ENCODE measurements at regions not wholly inside any gene's neighbourhood (a gene's known extent, or its start where the extent isn't known, plus 50 kb on each side); places are given as distances from the start of the nearest gene placed in this dataset.

DNA sequence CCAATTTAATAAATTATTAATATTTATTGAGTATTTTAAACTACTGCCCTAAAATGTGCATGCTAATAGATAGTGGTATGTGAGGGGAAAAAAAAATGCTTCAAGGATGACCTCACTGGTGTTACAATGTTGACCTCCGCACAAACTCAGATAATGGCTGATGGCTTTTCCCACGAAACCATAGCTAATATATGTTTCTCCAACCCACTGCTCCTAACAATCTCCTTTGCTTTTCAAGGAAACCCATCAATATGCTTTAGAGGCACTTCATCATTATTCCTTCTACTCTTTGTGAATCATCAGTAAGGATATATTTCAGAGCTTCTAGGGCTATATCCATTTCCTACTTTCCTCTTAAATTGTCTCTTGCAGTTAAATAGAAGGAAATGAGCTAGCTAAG lies 1752.0 kb upstream of the TENM3 start:
- H3K9ac ChIP-seq (ENCODE audit: low read depth, low read length): no peak overlapping the region
- H3K36me3 ChIP-seq (ENCODE audit: insufficient read depth, low read length): no peaks in the 10 kb centered on the region
- no peaks in the 10 kb centered on the region for H3K9me3 ChIP-seq (ENCODE audit: control insufficient read depth, insufficient read depth, low read length)
- peaks cover 10% of the 10 kb centered on the region; the same call in 1 of the 2 replicates for H3K4me1 ChIP-seq (ENCODE audit: insufficient read depth, low read length)

GRCh38 chr4:180493299-180493698 lies 1749.9 kb upstream of the TENM3 start:
- Histone ChIP-seq H3K9ac (ENCODE audit: low read depth, low read length) (no peak overlapping the region), H3K9me3 (ENCODE audit: control insufficient read depth, insufficient read depth, low read length) (no peaks in the 10 kb centered on the region), H3K36me3 (ENCODE audit: insufficient read depth, low read length) (no peaks in the 10 kb centered on the region), H3K4me1 (ENCODE audit: insufficient read depth, low read length) (peaks cover 10% of the 10 kb centered on the region; the same call in 1 of the 2 replicates)

GRCh38 chr4:180500154-180500553 lies 1743.0 kb upstream of the TENM3 start:
- Histone ChIP-seq H3K4me1 (ENCODE audit: insufficient read depth, low read length) (0 out of 2 replicates have a peak, but pooled peaks cover 3% of the 10 kb centered on the region), H3K9me3 (ENCODE audit: control insufficient read depth, insufficient read depth, low read length) (no peaks in the 10 kb centered on the region)

GRCh38 chr4:180512801-180513475 lies 1730.3 kb upstream of the TENM3 start:
- H3K9ac ChIP-seq (ENCODE audit: low read depth, low read length): no peak overlapping the region
- H3K9me3 ChIP-seq (ENCODE audit: control insufficient read depth, insufficient read depth, low read length): no peaks in the 10 kb centered on the region
- no peaks in the 10 kb centered on the region for H3K36me3 ChIP-seq (ENCODE audit: insufficient read depth, low read length)
- no peaks in the 10 kb centered on the region for H3K4me1 ChIP-seq (ENCODE audit: insufficient read depth, low read length)

More at GRCh38 chr4:180500154-180500553, 1743.0 kb upstream of the TENM3 start:
- H3K36me3 ChIP-seq (ENCODE audit: insufficient read depth, low read length): no peaks in the 10 kb centered on the region
- no peak overlapping the region for H3K9ac ChIP-seq (ENCODE audit: low read depth, low read length)

DNA sequence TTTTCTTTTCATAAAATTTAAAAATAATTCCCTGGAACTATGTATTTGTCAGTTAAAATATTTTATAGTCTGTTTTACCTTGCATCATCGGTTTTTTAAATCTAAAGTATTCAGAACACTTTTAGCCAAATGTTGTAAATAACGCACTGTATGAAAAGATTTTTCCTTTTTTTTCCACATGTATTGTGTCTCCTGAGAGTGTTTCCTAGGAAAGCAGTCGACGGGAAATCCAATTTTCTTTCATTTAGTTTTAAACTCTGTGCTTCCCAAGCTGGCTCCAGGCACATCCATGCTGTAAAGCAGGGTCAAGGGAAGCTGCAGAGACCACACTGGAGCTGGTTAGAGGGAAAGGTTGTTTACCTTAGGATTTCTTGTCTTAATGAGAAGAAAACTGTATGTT lies 1724.3 kb upstream of the TENM3 start:
- Histone ChIP-seq H3K9ac (ENCODE audit: low read depth, low read length) (no peak overlapping the region), H3K4me1 (ENCODE audit: insufficient read depth, low read length) (no peaks in the 10 kb centered on the region), H3K9me3 (ENCODE audit: control insufficient read depth, insufficient read depth, low read length) (no peaks in the 10 kb centered on the region), H3K36me3 (ENCODE audit: insufficient read depth, low read length) (no peaks in the 10 kb centered on the region)

- H3K9ac ChIP-seq (ENCODE audit: low read depth, low read length): no peak overlapping the region
- H3K36me3 ChIP-seq (ENCODE audit: insufficient read depth, low read length): no peaks in the 10 kb centered on the region
- no peaks in the 10 kb centered on the region for H3K4me1 ChIP-seq (ENCODE audit: insufficient read depth, low read length)
- H3K9me3 ChIP-seq (ENCODE audit: control insufficient read depth, insufficient read depth, low read length): no peaks in the 10 kb centered on the region
These were observed 1722.0 kb upstream of the TENM3 start for GRCh38 chr4:180521181-180521580.

DNA sequence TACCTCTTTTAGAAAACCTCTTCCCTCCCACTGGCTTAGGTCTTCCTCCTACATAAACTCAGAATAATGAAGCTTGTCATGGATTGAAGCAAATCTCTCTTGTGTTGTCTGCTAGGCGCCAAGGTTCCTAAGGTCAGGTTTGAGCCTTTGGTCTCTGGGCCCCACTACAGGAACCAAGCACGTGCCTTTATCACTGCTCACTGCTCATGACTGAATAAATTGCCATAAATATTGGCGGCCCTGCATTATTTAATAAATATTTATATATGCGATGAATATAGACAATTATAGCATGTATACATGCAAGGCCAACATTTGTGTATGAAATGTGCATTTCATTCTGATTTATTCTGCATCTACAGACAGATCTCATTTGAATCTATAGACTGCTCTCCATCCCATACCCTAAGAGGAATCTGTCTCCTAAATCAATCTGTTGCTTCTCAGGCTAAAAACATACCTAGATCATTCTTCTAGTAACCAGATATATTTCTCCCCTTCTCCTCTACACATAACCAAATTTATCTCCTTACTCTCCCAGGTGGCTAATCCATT lies 1717.6 kb upstream of the TENM3 start:
- H3K9ac ChIP-seq (ENCODE audit: low read depth, low read length): no peak overlapping the region
- no peaks in the 10 kb centered on the region for H3K9me3 ChIP-seq (ENCODE audit: control insufficient read depth, insufficient read depth, low read length)
- H3K4me1 ChIP-seq (ENCODE audit: insufficient read depth, low read length): no peaks in the 10 kb centered on the region
- no peaks in the 10 kb centered on the region for H3K36me3 ChIP-seq (ENCODE audit: insufficient read depth, low read length)

DNA sequence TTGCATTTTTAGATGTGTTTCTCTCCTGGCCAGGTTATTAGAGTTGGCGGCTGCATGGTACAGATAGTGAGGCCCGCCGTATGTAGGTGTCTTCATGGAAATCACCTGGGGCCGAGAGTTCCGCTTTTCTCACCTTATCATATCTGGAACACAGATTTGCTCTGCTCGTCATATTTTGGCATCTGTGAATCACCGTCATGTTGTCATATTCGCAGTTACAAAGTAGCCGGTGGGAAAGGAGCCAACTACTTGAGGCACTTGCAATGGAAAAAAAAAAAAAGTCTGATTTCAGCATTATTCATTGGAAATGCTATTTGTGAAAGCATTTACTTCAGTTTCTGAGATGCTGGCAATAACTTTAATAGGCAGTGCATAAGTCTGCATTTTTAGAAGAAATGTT lies 1715.2 kb upstream of the TENM3 start:
- H3K4me1 ChIP-seq (ENCODE audit: insufficient read depth, low read length): 0 out of 2 replicates have a peak, but pooled peaks cover 5% of the 10 kb centered on the region
- no peaks in the 10 kb centered on the region for H3K36me3 ChIP-seq (ENCODE audit: insufficient read depth, low read length)
- H3K9ac ChIP-seq (ENCODE audit: low read depth, low read length): no peak overlapping the region
- no peaks in the 10 kb centered on the region for H3K9me3 ChIP-seq (ENCODE audit: control insufficient read depth, insufficient read depth, low read length)

DNA sequence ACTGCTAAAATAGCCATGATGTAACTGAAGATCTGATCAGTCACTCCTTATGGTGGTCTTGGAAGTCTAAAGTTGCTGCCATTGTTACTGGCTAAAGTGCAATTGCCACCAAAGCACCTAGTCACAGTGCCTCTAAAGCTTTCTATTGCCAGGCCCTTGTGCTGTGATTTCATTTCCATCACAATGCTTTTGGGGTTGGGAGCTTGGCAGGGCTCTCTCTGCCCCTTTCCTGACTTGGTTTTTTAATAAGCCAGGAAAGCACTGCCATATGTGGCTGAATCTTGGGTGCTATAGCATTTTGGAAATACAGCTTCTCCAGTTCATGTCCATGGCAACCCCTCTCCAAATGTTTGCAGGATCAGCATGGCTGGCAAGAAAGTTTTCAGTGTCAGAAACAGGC lies 1712.4 kb upstream of the TENM3 start:
- no peak overlapping the region for H3K9ac ChIP-seq (ENCODE audit: low read depth, low read length)
- H3K36me3 ChIP-seq (ENCODE audit: insufficient read depth, low read length): no peaks in the 10 kb centered on the region
- no peaks in the 10 kb centered on the region for H3K9me3 ChIP-seq (ENCODE audit: control insufficient read depth, insufficient read depth, low read length)
- H3K4me1 ChIP-seq (ENCODE audit: insufficient read depth, low read length): 0 out of 2 replicates have a peak, but pooled peaks cover 5% of the 10 kb centered on the region

GRCh38 chr4:180532691-180533090 lies 1710.5 kb upstream of the TENM3 start:
- Histone ChIP-seq H3K9ac (ENCODE audit: low read depth, low read length) (no peak overlapping the region), H3K9me3 (ENCODE audit: control insufficient read depth, insufficient read depth, low read length) (no peaks in the 10 kb centered on the region), H3K36me3 (ENCODE audit: insufficient read depth, low read length) (no peaks in the 10 kb centered on the region)

DNA sequence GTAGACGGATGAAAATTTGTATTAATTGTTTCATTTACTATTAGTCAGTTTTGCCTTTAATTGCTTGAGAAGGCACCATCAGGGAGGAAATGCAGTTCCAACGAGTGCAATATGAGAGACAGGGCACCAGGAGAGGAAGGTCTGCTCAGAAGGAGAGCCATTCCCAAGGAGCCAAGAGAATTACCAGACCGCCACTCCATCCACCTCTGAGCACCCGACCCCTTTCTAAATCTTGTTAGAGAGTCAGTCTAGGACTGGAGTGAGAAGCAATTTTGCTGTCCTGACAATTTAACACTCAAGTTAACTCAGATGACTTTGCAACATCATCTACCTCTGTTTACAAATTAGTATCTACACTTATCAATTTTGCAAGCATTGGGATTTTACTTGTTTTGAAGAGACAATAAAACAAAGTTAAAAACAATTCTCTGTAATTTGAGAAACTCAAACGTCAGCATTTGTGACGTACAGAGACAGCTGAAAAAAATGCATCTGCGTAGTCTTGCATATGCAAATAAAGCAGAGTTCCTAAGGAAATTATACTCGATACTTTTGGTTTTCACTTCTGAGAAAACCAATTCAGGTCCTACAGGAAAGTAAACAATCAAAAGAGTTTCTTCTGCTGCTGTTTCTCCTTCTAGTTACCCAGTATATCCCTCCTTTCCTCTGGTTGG lies 1704.7 kb upstream of the TENM3 start:
- H3K4me1 ChIP-seq (ENCODE audit: insufficient read depth, low read length): peaks cover 27% of the 10 kb centered on the region

More at GRCh38 chr4:180532691-180533090, 1710.5 kb upstream of the TENM3 start:
- H3K4me1 ChIP-seq (ENCODE audit: insufficient read depth, low read length): 0 out of 2 replicates have a peak, but pooled peaks cover 5% of the 10 kb centered on the region

DNA sequence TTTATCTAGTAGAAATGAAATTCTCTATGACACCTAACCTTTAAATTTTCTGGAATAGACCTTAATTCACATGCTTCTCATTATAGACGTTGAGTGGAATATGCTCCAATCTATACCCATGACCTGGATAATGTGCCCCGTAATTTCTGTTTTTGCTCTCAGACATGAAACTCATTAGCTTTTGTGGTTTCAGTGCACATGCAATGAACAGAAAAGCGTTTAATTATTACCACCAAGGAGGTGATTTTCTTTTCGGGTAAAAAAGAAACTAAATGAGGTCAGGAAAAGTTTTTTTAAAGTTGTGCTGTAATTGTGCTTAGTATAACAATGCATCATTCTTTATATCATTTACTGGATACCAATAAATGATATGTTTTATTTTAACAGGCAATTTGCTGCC lies 1703.9 kb upstream of the TENM3 start:
- H3K4me1 ChIP-seq (ENCODE audit: insufficient read depth, low read length): peaks cover 27% of the 10 kb centered on the region
- no peak overlapping the region for H3K9ac ChIP-seq (ENCODE audit: low read depth, low read length)

More for the DNA sequence above, 1704.7 kb upstream of the TENM3 start:
- no peaks in the 10 kb centered on the region for H3K36me3 ChIP-seq (ENCODE audit: insufficient read depth, low read length)
- no peak overlapping the region for H3K9ac ChIP-seq (ENCODE audit: low read depth, low read length)
- no peaks in the 10 kb centered on the region for H3K9me3 ChIP-seq (ENCODE audit: control insufficient read depth, insufficient read depth, low read length)

DNA sequence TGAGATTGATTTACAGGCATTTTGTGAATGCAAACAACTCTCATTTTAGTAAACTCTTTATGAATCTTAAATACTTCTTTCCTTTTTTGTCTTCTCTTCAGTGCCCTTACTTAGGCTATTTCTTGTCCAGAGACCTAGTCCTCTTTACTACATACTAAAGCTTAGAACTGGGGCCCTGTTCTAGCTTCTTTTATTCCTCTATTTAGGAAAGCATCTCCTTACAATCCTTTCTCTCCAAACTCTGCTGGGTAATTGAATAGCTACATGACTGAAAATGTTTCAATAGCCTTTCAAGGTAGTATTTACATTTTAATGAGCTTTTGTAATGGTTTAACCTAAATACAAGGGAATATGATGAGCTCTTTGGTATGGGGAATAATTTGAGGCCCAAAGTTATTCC lies 1701.5 kb upstream of the TENM3 start:
- Histone ChIP-seq H3K4me1 (ENCODE audit: insufficient read depth, low read length) (peaks cover 27% of the 10 kb centered on the region), H3K36me3 (ENCODE audit: insufficient read depth, low read length) (no peaks in the 10 kb centered on the region), H3K9me3 (ENCODE audit: control insufficient read depth, insufficient read depth, low read length) (no peaks in the 10 kb centered on the region), H3K9ac (ENCODE audit: low read depth, low read length) (no peak overlapping the region)

More for the DNA sequence above, 1703.9 kb upstream of the TENM3 start:
- Histone ChIP-seq H3K9me3 (ENCODE audit: control insufficient read depth, insufficient read depth, low read length) (no peaks in the 10 kb centered on the region), H3K36me3 (ENCODE audit: insufficient read depth, low read length) (no peaks in the 10 kb centered on the region)

- Histone ChIP-seq H3K9me3 (ENCODE audit: control insufficient read depth, insufficient read depth, low read length) (no peaks in the 10 kb centered on the region), H3K36me3 (ENCODE audit: insufficient read depth, low read length) (no peaks in the 10 kb centered on the region), H3K4me1 (ENCODE audit: insufficient read depth, low read length) (peaks cover 27% of the 10 kb centered on the region)
These were observed 1700.6 kb upstream of the TENM3 start for GRCh38 chr4:180542445-180543100.

More at GRCh38 chr4:180542445-180543100, 1700.6 kb upstream of the TENM3 start:
- no peak overlapping the region for H3K9ac ChIP-seq (ENCODE audit: low read depth, low read length)
